ENCODE measurements at regions not wholly inside any gene's neighbourhood (a gene's known extent, or its start where the extent isn't known, plus 50 kb on each side); places are given as distances from the start of the nearest gene placed in this dataset.
"Not testable (repeated sequence)": the region's sequence is repeated elsewhere in the genome, so short reads cannot be mapped to it uniquely, and the experiment has no call there.

- TF ChIP-seq SUZ12 (IDR thresholded peaks at IDR 0.05; ENCODE audit: extremely low read depth, insufficient read depth, insufficient read length); ZNF274 (IDR thresholded peaks at IDR 0.05; ENCODE audit: low read depth, low read length); YY1 (IDR thresholded peaks at IDR 0.05; ENCODE audit: insufficient read depth, insufficient read length): not testable (repeated sequence)
Measured at GRCh38 chr2:84127812-84128211, 331.3 kb downstream of the SUCLG1 start.

Measured in NT2/D1 (cell line).